CD4-positive, alpha-beta T cell treated with Interleukin-4 for 1 hour (primary cell): ENCODE measurements at regions not wholly inside any gene's neighbourhood (a gene's known extent, or its start where the extent isn't known, plus 50 kb on each side); places are given as distances from the start of the nearest gene placed in this dataset.
"Not testable (repeated sequence)": the region's sequence is repeated elsewhere in the genome, so short reads cannot be mapped to it uniquely, and the experiment has no call there.

Experiments used
- DNase-seq, 2 donors: peaks; one replicate each; pipeline ENCODE4 v3.0.0-alpha.2; 2020 to 2022

- DNase-seq = no peak
These were observed 88.3 kb upstream of the SLC22A23 start for GRCh38 chr6:3545156-3545555.

GRCh38 chr6:3542032-3542640, 85.3 kb upstream of the SLC22A23 start:
- DNase-seq = no peak

GRCh38 chr6:3541006-3541585, 84.2 kb upstream of the SLC22A23 start:
- DNase-seq = no peak

- DNase-seq = no peak
These were observed 83.5 kb upstream of the SLC22A23 start for GRCh38 chr6:3540253-3540820.

- no peak for DNase-seq
These were observed 81.7 kb upstream of the SLC22A23 start for GRCh38 chr6:3538536-3538935.

- DNase-seq = no peak
These were observed 80.1 kb upstream of the SLC22A23 start for GRCh38 chr6:3536901-3537300.

GRCh38 chr6:3535776-3536435, 79.1 kb upstream of the SLC22A23 start:
- no peak for DNase-seq

- no peak for DNase-seq
These were observed 78.4 kb upstream of the SLC22A23 start for GRCh38 chr6:3535033-3535775.

GRCh38 chr6:3534599-3534998, 77.7 kb upstream of the SLC22A23 start:
- DNase-seq = no peak

- DNase-seq = no peak
These were observed 77.1 kb upstream of the SLC22A23 start for GRCh38 chr6:3533981-3534380.

GRCh38 chr6:3532296-3532916, 75.6 kb upstream of the SLC22A23 start:
- DNase-seq = no peak

- DNase-seq = no peak
These were observed 74.6 kb upstream of the SLC22A23 start for GRCh38 chr6:3531481-3531880.

- no peak for DNase-seq
These were observed 73.7 kb upstream of the SLC22A23 start for GRCh38 chr6:3530515-3530914.

GRCh38 chr6:3529721-3530120, 72.9 kb upstream of the SLC22A23 start:
- DNase-seq = no peak

GRCh38 chr6:3529232-3529631, 72.4 kb upstream of the SLC22A23 start:
- no peak for DNase-seq

GRCh38 chr6:3528081-3528671, 71.3 kb upstream of the SLC22A23 start:
- not testable (repeated sequence) for DNase-seq

- DNase-seq = no peak
These were observed 70.8 kb upstream of the SLC22A23 start for GRCh38 chr6:3527651-3527977.

- no peak for DNase-seq
These were observed 70.3 kb upstream of the SLC22A23 start for GRCh38 chr6:3526962-3527650.

- DNase-seq = no peak
These were observed 69.1 kb upstream of the SLC22A23 start for GRCh38 chr6:3525915-3526314.

- DNase-seq = no peak
These were observed 67.6 kb upstream of the SLC22A23 start for GRCh38 chr6:3524456-3524855.

GRCh38 chr6:3523966-3524365, 67.1 kb upstream of the SLC22A23 start:
- DNase-seq = no peak

GRCh38 chr6:3523271-3523670, 66.4 kb upstream of the SLC22A23 start:
- no peak for DNase-seq
